SU-DHL-6 (cell line): ENCODE measurements at regions not wholly inside any gene's neighbourhood (a gene's known extent, or its start where the extent isn't known, plus 50 kb on each side); places are given as distances from the start of the nearest gene placed in this dataset.

ENCODE experiments used
- CTCF ChIP-seq: fragments of 200-600 bp; sonication (generic); IDR thresholded peaks from one replicate; pipeline ENCODE4 v1.5.1; 2017; ENCODE audit warnings: antibody characterized with exemption, mild to moderate bottlenecking, low read length, moderate library complexity; ENCODE audit not compliant: insufficient read depth, poor library complexity, severe bottlenecking
- EZH2phosphoT487 ChIP-seq: fragments of 200-600 bp; sonication (generic), shearing (Covaris generic); conservative IDR thresholded peaks from 2 replicates; pipeline ENCODE4 v1.6.1; 2018; ENCODE audit warnings: mild to moderate bottlenecking, antibody characterized with exemption, low read length, moderate library complexity, mixed read lengths

- TF ChIP-seq CTCF = no peak
- TF ChIP-seq EZH2phosphoT487 = no peak
Measured at GRCh38 chr7:49074538-49074937, 150.2 kb downstream of the CDC14C start.
